ENCODE measurements at regions not wholly inside any gene's neighbourhood (a gene's known extent, or its start where the extent isn't known, plus 50 kb on each side); places are given as distances from the start of the nearest gene placed in this dataset.

DNA sequence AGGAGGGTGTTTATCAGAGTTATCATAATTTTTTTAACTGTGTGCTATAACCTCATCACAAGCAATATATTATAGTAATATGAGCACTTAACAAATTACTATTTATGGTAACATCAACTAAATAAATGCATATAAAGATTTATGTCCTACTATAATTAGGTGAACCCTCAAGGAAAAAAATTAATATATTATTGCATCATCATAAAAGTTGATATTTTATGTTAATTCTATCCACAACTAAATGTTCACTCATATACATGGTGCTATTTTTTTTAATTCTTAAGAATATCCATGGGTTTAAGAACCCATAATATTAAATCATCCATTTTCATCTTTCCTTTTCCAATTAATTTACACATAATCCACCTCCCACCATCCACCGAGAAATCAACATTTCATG is 506.0 kb upstream of the USP15 start:
- TF ChIP-seq, protein P1, sequence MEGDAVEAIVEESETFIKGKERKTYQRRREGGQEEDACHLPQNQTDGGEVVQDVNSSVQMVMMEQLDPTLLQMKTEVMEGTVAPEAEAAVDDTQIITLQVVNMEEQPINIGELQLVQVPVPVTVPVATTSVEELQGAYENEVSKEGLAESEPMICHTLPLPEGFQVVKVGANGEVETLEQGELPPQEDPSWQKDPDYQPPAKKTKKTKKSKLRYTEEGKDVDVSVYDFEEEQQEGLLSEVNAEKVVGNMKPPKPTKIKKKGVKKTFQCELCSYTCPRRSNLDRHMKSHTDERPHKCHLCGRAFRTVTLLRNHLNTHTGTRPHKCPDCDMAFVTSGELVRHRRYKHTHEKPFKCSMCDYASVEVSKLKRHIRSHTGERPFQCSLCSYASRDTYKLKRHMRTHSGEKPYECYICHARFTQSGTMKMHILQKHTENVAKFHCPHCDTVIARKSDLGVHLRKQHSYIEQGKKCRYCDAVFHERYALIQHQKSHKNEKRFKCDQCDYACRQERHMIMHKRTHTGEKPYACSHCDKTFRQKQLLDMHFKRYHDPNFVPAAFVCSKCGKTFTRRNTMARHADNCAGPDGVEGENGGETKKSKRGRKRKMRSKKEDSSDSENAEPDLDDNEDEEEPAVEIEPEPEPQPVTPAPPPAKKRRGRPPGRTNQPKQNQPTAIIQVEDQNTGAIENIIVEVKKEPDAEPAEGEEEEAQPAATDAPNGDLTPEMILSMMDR (IDR thresholded peaks at IDR 0.05): no peak
- TF ChIP-seq POLR2AphosphoS5 (IDR thresholded peaks at IDR 0.05): no peak

Measured in prostate gland (tissue), 2 donors.